GM18508 (cell line): ENCODE measurements at regions not wholly inside any gene's neighbourhood (a gene's known extent, or its start where the extent isn't known, plus 50 kb on each side); places are given as distances from the start of the nearest gene placed in this dataset.
"Not testable (repeated sequence)": the region's sequence is repeated elsewhere in the genome, so short reads cannot be mapped to it uniquely, and the experiment has no call there.

Source experiments
- ATAC-seq: cut with Tn5 transposase; IDR thresholded peaks from one replicate; pipeline ENCODE4 v1.9.1; 2021; ENCODE audit warnings: moderate number of reproducible peaks; ENCODE audit not compliant: insufficient read depth, unreplicated experiment

DNA sequence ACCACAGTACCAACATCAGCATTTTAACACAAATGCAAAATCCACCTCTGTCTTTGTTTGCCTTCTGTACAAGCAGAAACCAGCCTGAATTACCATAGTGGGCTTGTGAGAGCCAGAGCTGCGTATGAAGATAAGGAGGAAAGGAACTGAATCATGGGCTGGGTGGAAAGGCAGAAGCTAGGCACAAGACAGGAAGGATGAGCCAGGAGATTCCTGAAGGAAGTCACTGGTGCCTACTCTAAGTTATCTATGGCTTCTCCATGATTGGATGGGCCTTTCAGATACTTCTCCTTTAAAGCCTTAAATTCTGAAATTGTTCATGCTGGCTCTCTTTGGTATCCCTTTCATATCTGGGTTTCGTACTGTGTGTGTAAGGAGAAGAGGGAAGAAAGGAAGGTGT is 140.6 kb downstream of the LCA5 start:
- no peak for ATAC-seq

DNA sequence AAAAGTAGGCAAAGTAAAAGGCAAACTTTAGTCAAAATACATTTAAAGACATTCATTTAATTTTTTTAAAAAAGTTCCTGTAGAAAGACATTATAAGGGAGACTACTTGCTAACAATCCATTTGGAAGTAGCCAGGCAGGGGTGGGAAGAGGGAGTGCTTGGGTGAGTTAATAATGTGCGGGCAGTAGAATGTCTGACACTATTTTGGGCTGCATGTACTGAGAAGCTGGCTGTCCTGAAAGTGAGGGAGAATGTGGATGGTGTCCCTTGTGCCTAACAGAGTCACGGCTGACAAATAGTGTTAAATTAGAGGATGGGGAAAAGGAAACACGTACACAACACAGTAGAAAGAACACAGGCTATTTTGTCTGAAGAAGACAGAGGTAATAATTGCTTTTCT is 142.5 kb downstream of the LCA5 start:
- no peak for ATAC-seq

DNA sequence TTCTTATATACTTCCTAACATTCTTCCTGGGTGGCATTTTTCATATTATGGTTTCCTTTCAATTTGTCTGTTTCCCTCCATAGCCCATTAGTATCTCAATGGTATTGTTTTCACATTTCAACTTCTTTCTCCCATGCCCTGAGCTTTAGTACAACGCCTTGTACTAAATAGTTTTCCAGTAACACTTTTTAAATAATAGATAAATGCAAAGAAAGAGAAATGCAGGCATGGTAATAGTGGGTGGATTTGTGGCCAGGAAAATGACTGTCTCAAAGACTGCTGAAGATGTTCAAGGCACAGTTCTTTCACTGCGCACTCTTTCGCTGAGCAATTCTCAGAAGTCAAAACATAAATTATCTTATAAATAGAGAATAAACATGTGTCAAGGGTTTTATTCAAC is 145.1 kb downstream of the LCA5 start:
- ATAC-seq: no peak

DNA sequence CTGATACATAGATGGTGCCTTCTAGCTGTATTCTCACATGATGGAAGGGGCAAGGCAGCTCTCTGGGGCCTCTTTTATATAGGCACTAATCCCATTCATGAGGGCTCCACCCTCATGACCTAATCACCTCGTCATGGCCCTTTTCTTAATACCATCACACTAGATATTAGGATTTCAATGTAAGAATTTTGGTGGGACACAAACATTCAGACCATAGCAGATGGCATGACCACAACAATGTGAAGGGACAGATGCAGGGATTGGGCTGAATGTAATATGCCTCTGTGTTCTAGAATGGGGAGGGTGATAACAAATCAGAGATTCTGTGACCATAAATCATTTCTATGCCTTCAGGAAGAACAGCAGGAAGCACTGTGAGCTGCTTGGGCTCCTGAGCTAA is 145.8 kb downstream of the LCA5 start:
- no peak for ATAC-seq

DNA sequence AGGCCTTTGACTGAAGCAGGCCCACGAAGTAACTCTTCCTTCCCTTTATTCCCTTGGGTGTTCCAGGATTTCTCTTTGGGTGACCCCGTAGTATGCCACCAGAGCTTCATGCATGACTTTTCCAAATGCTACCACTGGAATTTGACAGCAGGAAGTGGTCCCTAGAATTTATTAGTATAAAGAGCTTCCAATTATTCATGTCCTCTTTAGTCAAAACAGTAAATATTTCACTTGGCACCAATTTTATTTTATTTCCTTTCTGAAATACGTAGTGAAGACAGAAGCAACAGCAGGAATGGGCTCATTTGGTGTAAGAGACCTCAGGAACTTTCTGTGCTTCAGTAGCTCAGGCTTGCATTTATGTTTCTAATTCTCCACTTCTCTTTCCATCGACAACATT is 151.3 kb downstream of the LCA5 start:
- no peak for ATAC-seq

DNA sequence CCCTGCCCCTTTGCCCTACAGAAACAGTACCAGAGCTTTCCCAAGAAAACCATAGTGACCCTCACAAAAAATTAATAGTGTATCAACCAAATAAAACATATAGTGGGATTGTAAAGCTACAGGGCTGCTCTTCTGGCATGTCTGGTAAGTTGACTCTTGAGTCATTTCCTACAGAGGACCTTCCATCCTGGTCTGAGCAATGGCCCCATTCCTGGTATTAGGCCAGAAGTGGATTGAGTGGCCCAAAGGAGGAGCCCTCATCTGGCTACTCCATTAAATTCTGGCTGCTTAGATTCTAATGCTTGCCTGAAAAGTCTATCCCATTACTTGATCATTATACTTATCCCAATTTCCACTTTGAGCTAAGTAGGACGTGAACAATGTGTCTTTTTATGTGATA is 150.9 kb upstream of the HMGN3 start:
- ATAC-seq: no peak

DNA sequence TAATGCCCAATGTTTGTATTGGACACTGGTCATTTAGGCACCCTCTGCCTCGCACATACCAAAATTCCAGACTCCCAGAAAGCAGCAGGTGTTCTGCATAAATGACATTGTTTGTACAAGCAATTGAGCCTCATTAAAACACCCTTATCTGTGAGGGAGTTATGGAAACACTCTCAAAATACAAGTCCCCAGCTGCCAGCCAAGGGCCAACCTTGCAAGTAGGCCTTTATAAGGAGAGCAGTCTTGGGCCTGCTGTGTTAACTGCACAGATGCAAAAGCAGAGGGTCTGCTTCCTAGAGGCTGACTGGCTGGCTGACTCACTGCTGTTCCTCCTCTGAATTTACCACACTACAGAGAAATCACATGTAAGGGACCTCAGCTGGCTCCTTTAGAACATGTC is 150.4 kb upstream of the HMGN3 start:
- ATAC-seq: no peak

DNA sequence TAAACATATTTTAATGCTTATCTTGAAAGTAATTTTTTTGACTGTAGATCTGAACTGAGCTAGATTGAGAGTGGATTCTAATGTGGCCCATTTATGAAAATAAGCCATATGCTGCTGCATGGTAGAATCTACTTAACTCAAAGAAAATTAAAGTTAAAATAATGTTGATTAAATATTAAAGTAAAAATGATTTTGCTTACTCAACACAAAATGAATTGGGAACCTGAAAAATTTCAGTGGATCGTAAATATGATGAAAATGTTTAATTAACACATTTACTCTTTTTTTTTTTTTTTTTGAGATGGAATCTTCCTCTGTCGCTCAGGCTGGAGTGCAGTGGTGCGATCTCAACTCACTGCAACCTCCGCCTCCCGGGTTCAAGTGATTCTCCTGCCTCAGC is 144.5 kb upstream of the HMGN3 start:
- ATAC-seq: no peak

DNA sequence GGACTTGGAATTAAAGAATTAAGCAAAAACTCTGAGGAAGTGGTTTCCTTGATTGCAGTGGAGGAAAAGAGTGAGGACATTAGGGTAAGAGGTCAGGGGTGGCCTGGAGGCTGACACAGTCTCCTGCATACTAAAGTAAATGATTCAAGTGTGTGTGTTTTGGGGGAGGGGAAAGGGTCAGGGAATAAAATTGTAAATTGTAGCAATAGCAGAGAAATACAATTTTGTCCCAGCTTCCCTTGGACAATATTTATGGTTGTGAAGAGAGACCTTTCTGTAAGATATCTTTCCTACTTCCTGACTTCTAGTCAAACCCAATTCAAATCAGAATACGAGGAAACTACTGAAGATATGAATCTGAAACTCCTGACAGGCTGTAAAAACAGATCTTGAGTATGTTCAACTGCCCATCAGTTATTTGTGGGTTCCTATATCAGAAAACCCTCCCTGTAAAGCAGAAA is 143.4 kb upstream of the HMGN3 start:
- peak; percentile 62 for ATAC-seq

DNA sequence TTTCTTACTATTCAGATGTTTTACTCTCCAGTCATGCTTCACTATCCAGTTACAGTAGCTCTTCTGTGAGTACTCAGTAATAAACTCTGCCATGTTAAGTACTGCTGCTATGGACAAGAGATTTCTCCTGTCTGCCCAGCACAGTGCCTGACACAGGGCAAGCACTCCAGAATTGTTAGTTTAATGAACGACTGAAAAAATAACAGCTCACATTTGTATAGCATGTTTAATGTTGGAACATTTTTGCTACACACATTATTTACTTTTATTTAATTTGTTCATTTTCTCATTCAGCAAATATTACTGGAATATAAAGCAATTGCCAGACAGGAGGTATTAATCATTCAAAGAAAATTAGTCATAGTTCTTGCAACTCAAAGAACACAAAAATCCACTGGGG is 142.6 kb upstream of the HMGN3 start:
- no peak for ATAC-seq

DNA sequence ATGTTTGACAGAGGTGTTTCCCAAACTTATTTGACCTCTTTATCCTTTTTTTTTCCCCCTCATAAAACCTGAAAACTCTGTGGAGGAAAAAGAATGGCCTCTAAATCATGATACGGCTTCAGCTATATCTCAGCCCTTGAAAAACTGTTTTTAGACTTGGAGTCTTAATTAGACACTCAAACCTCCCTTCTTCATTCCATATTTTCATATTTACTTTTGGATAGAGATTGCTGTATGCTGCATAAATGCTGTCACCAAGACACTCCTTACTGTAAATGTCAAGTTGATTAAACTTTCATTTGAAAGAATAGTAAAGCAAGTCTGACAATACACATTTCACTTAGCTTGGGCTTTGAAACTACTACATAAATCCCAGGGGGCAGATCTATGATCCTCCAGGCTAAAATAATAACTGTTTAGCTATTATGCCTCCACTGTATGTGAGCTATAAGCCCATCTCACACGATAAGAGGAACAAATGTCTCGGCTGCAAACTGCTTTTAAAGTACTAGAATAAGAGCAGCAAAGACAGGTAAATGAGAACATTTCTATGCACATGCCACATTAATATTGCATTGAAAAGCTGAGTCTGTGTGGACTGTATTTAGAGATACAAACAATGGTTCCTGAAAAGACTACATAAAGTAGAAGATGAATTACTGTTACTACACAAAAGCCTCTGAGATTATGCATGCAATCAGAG is 141.3 kb upstream of the HMGN3 start:
- ATAC-seq: no peak

DNA sequence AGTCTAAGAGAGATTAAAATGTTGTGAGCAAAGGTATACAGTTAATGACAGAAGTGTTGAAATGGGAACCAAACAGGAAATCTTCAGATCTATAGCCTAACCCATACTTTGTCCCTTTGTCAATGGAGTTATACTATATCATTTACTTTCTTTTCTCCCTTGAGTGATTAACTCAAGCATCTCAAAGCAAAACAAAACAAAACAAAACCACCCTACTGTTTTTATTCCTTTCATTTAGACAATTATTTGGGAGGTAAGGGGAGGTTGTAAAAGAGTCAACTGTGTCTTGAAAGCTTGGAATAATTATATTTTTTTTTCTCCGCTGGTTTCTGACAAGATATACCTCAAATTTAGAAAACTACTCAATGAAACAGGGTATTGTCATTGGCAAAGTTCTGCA is 139.8 kb upstream of the HMGN3 start:
- ATAC-seq: no peak

DNA sequence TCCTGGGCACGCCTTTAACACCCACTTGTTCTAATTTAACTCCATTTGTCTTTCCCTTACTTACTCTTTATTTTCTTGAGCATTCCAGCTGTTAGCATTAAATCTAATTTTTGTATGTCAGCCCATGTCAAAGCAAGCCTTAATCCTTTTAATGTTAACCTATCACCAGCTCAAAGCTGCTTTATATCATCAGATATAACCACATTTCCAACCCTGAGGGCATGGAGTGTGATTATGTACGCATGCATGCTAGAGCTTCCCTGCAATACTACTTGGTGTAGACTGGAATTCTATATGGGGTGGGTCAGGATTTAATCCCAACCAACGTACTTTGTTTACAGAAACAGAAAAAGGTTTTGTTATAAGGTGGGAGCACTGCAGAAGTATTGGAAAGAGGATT is 139.4 kb upstream of the HMGN3 start:
- ATAC-seq: no peak

DNA sequence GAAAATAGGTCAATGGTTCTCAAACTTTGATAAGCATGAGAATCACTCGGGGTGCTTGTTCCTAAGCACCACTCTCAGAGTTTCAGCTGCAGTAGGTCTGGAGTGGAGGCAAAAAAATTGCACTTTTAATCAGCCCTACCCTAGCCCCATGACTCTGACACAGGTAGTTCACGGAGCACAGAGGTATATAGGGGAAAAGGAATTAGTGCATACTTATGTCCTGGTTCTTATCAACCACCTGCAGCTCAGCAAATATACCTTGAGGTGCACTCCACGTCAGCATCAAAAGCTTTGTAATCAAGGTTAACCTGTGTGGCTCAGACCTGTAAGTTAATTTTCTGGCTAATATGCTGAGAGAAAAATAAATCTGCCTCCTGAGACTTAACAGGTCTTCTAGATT is 138.8 kb upstream of the HMGN3 start:
- ATAC-seq: no peak

DNA sequence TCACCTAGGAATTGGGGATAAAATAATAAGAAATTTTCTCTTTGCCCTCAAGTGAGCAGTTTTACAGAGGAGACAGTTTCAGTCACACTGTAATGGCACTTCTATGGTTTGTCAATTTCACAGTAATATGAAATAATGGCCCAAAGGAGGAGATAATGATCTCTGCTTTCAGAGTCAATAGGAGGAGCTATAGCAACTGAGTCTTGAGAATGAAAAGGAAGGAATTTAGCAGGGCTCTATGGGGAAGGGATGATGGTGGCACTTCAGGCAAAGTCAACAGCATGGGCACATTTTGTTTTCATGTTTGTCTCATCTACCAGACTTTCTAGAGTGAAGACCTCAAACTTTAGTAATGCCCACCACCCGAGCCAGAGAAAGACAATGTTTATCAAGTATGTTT is 138.3 kb upstream of the HMGN3 start:
- no peak for ATAC-seq

DNA sequence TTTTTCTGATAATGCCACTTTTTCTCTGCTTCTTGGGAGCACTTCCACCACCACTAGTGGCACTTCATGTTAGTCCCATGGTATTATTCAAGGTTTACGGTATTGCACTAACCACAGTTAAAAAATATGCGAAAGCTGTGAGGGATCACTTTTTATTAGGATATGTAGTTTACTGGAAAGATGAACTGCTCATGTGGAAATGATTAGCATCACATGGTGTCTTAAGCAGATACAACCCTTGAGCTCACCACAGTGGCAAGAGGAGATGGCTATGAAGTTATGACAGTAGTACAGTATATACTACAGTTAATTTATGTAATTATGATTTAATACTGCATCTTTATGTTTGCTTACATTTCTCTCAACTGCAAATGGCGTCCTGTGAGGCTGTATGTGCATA is 134.5 kb upstream of the HMGN3 start:
- no peak for ATAC-seq

DNA sequence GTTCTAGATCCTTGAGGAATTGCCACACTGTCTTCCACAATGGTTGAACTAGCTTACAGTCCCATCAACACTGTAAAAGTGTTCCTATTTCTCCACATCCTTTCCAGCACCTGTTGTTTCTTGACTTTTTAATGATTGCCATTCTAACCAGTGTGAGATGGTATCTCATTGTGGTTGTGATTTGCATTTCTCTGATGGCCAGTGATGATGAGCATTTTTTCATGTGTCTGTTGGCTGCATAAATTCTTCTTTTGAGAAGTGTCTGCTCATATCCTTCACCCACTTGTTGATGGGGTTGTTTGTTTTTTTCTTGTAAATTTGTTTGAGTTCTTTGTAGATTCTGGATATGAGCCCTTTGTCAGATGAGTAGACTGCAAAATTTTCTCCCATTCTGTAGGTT is 129.0 kb upstream of the HMGN3 start:
- ATAC-seq: not testable (repeated sequence)

DNA sequence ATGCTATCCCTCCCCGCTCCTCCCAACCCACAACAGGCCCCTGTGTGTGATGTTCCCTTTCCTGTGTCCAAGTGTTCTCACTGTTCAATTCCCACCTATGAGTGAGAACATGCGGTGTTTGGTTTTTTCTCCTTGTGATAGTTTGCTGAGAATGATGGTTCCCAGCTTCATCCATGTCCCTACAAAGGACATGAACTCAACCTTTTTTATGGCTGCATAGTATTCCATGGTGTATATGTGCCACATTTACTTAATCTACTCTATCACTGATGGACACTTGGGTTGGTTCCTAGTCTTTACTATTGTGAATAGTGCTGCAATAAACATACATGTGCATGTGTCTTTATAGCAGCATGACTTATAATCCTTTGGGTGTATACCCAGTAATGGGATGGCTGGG is 126.6 kb upstream of the HMGN3 start:
- ATAC-seq: not testable (repeated sequence)

DNA sequence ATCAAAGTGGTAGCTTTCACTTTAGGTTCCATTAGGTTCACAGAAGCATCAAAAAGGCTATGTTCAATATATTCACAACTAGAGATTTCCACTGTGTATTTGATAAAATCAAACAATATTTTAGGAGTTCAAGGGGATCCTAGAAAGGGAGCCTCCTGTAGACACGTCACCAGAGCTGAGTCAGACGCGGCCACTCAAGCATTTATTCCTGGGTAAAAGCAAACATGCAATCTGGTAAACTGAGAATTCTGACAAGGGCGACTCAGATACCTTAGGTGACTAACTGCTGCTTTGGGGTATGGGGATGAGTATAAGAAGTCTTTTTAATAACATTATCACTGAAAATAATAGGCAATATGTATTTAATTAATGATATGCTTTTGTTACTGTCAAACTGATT is 118.7 kb upstream of the HMGN3 start:
- no peak for ATAC-seq

DNA sequence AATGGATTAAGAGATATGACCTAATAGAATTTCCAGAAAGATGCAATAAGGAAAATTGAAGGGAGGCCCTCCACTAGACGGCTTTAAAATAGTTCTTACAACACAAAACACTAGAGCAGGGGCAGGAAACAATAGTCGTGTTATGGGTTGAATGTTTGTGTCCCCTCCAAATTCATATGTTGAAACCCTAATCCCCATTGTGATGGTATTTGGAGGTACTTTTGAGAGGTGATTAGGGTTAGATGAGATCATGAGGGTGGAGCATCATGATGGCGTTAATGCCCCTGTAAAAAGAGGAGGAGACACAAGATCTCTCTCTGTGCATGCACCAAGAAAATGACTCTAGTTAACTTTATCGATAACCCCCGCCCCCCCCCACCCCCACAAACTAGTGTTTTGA is 104.0 kb upstream of the HMGN3 start:
- no peak for ATAC-seq

DNA sequence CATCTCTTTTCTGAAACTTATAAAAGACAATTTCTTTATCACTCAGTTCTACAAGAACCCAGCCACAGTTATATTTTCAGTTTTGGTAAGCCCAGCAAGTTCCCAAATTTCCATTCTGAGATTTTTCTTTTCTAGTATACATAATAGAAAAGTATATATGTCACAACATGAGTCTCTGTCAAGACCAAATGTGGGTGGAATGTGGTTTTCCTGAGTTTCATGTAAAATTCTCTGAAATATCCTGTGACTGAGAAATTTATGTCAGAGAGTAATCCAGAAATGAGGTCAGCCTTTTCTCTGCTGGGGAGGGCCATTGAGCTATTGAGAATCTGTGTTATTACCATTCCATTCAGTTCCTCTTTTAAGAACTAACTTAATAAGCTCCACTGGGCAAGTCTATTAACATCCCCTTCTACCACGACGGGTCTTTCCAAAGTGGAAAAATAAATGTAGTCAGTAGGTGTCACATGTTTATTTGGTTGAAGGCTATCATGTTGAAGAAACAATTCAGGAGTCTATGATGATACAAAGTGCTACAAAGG is 100.7 kb upstream of the HMGN3 start:
- peak; percentile 87 for ATAC-seq

DNA sequence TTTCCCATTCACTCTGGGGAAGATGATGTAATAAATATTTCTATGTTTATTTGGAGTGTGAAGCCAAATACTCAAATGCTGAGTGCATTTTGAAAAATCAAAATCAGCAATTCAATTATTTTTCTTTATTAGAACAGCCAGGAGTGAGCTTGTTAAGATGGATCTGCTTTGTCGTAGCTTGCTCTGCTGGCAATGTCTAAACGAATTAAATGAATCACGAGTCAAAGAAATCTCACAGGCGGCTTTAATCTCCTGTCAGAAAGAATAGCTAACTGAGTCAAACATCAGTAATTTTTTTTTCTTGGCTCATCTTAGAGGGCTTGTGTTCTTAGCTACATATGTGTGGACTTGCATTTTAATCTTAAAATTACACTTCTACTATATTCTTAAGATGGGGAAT is 100.2 kb upstream of the HMGN3 start:
- no peak for ATAC-seq
